T-cell (primary cell): ENCODE measurements at regions not wholly inside any gene's neighbourhood (a gene's known extent, or its start where the extent isn't known, plus 50 kb on each side); places are given as distances from the start of the nearest gene placed in this dataset.
"Not testable (repeated sequence)": the region's sequence is repeated elsewhere in the genome, so short reads cannot be mapped to it uniquely, and the experiment has no call there.

Source experiments
- ATAC-seq, 4 experiments: fragments of 200-7000 bp in 3 of 4; fragments of 150-1000 bp in 1 of 4; cut with Tn5 transposase; replicated peaks in 1 of 4; 1 replicate in 3 of 4; 2 replicates in 1 of 4; pipeline ENCODE4 v1.10.0; 2021; ENCODE audit warnings: moderate library complexity in 3 of 4, mild to moderate bottlenecking in 2 of 4, moderate number of reproducible peaks in 1 of 4
- CTCF ChIA-PET, 2 donors: fragments of 300-600 bp; sonication (Branson Sonifier 250); formaldehyde crosslinking; loops; one replicate each; lab custom pipeline; 2022; ENCODE audit warnings: antibody characterized with exemption in 2 of 2; lab: Charles Lee
- POLR2A ChIA-PET, 2 donors: fragments of 300-600 bp; sonication (Branson Sonifier 250); formaldehyde crosslinking; loops; one replicate each; lab custom pipeline; 2022; ENCODE audit warnings: antibody characterized with exemption in 2 of 2; lab: Charles Lee
- DNase-seq, 35 experiments: peaks; one replicate each; pipeline versions ENCODE4 v3.0.0 to v3.0.0-alpha.2; 2013 to 2023
- H3K27ac ChIP-seq: one replicate; pipeline ENCODE4 v1.5.1; 2013; ENCODE audit warnings: low read length
- H3K27me3 ChIP-seq, 2 experiments: replicated peaks in 1 of 2; 1 replicate in 1 of 2; 2 replicates in 1 of 2; pipeline versions ENCODE4 v1.6.1 to v1.7.0; 2013; ENCODE audit warnings: low read length in 1 of 2, mixed read lengths in 1 of 2; ENCODE audit not compliant: control insufficient read depth in 2 of 2, insufficient read depth in 2 of 2; ENCODE audit errors: extremely low read depth in 1 of 2
- H3K36me3 ChIP-seq, 2 donors: 1 replicate in 1 of 2; 2 replicates in 1 of 2; pipeline versions ENCODE4 v1.6.1 to v1.7.0; 2013; ENCODE audit warnings: low read length in 1 of 2; ENCODE audit not compliant: control insufficient read depth in 2 of 2, insufficient read depth in 1 of 2; ENCODE audit errors: extremely low read depth in 1 of 2
- H3K4me1 ChIP-seq, 2 experiments: 1 replicate in 1 of 2; 2 replicates in 1 of 2; pipeline versions ENCODE4 v1.6.1 to v1.7.0; 2013; ENCODE audit warnings: low read length in 2 of 2, mixed read lengths in 1 of 2; ENCODE audit not compliant: insufficient read depth in 2 of 2, control insufficient read depth in 1 of 2; ENCODE audit errors: extremely low read depth in 1 of 2
- H3K4me3 ChIP-seq, 2 donors: 1 replicate in 1 of 2; 2 replicates in 1 of 2; pipeline versions ENCODE4 v1.5.1 to v1.7.0; 2013; ENCODE audit warnings: mild to moderate bottlenecking in 2 of 2, low read length in 1 of 2, moderate library complexity in 1 of 2; ENCODE audit not compliant: control insufficient read depth in 1 of 2; ENCODE audit errors: extremely low read depth in 1 of 2
- H3K9me3 ChIP-seq: 2 replicates; pipeline ENCODE4 v1.7.0; 2013
- H3K27ac Mint-ChIP-seq, 2 donors: one replicate each; pipeline ENCODE4 v1.8.0; 2020 to 2021; ENCODE audit warnings: mild to moderate bottlenecking in 2 of 2, mixed read lengths in 2 of 2
- H3K27me3 Mint-ChIP-seq, 2 donors: one replicate each; pipeline ENCODE4 v1.8.0; 2021 to 2022; ENCODE audit warnings: mixed read lengths in 2 of 2
- H3K36me3 Mint-ChIP-seq: one replicate; pipeline ENCODE4 v1.8.0; 2021; ENCODE audit warnings: mixed read lengths
- H3K4me1 Mint-ChIP-seq, 3 donors: one replicate each; pipeline ENCODE4 v1.8.0; 2020 to 2022; ENCODE audit warnings: mixed read lengths in 3 of 3, mild to moderate bottlenecking in 1 of 3
- H3K4me3 Mint-ChIP-seq, 3 donors: one replicate each; pipeline ENCODE4 v1.8.0; 2020 to 2022; ENCODE audit warnings: mild to moderate bottlenecking in 3 of 3, mixed read lengths in 3 of 3, moderate library complexity in 3 of 3
- H3K9me3 Mint-ChIP-seq, 3 donors: one replicate each; pipeline ENCODE4 v1.8.0; 2020 to 2022; ENCODE audit warnings: mixed read lengths in 3 of 3
- WGBS: methylation state at CpG from one replicate; pipeline ENCODE4 v1.1.5; 2013; ENCODE audit warnings: missing lambda C conversion rate; ENCODE audit not compliant: insufficient coverage; 5-methylcytosine and 5-hydroxymethylcytosine counted together

DNA sequence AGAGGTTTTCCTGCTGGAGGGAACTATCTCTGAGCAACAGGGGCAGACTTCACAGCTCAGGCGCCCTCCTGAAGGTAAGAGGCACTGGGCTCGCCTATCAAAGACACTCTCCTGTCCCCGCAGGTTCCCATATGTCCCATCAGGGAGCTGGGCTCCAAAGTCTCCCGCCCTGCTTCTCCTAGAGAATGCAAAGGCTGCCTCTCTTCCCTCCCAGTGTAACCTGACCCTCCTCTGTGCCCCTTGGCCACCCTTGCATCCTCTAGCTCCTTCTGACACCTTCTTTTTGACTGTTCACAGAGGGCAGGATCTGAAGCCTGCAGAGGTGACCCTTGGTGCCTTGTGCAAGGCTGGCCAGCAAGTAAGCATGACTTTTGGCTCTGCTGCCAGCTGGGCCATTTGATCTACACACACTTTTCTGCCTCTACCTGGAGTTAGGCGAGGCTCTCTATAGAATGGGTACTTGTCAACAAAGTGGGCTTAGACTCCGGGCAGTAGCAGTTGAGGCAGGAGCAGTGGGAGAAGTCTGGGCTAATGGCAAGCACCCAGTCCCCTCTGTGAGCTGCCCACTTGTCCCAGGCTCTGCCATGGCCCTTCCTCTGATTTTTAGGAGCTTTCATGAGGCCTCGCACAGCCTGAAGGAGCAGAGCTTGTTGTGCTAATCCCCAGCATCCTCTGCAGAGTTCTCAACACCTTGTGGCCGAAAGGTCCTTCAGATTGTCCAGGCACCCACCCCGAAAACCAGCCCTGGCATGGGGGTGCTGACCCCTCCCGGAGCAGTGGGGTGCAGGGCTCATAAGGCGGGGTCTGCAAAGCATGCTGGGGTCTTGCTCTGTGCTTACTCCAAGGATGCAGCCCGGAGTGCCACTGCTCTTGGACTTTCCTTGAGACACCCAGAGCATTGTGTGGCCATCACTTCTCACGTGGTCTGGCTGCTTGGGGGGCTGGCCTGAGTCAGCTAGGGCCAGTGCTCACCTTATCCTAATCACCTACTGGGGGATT, 122.9 kb downstream of the METRNL start:
- no peak overlapping the region for H3K4me3 ChIP-seq
- Mint-ChIP-seq H3K9me3 (no peaks in the 10 kb centered on the region), H3K4me3 (no peak overlapping the region), H3K4me1 (peaks cover 30 to 44% (median 36%) of the 10 kb centered on the region in 3 donors), H3K27ac (peak overlapping the region; percentile 44 to 66), H3K36me3 (no peaks in the 10 kb centered on the region), H3K27me3 (no peaks in the 10 kb centered on the region)
- H3K27ac ChIP-seq = no peak overlapping the region
- ATAC-seq (no peak), DNase-seq (peak in 4 of 35 experiments; percentile 0 to 21 (median 7))
- CTCF ChIA-PET = no interaction called here
- H3K36me3 ChIP-seq = no peaks in the 10 kb centered on the region
- H3K9me3 ChIP-seq = no peaks in the 10 kb centered on the region
- 84% methylated on average over 11 of the region's 13 CpGs for WGBS
- H3K27me3 ChIP-seq = peaks cover 0 to 12% of the 10 kb centered on the region in 2 experiments
- POLR2A ChIA-PET = no interaction called here
- peaks cover 10 to 50% of the 10 kb centered on the region in 2 experiments for H3K4me1 ChIP-seq

DNA sequence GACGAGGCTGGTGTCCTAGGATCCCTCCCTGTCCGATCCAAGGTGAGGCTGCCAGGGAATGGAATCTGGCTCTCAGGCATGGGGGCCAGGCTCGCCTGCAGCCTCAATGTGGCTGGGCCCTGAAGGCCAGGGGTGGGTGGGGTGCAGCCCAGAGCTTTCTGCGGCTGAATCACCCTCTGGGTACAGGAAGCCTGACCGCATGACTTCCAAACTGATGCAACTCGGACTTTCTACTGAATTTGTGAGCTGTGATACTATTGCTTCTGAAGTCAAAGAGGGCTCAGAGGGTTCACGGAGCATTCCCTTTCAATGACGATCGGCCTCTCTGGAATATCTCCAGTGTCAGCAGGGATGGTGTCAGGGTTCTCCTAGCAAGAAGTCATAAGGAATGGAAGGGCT, 123.7 kb downstream of the METRNL start:
- Mint-ChIP-seq H3K36me3 (no peaks in the 10 kb centered on the region), H3K9me3 (no peaks in the 10 kb centered on the region), H3K4me3 (no peak overlapping the region), H3K4me1 (peaks cover 30 to 44% (median 34%) of the 10 kb centered on the region in 3 donors), H3K27ac (no peak overlapping the region), H3K27me3 (no peaks in the 10 kb centered on the region)
- DNase-seq (peak in 5 of 35 experiments; percentile 0 to 42 (median 17)), ATAC-seq (no peak)
- no peak overlapping the region for H3K4me3 ChIP-seq
- WGBS = 95% methylated on average over 9 of the region's 9 CpGs
- peaks cover 0 to 12% of the 10 kb centered on the region in 2 experiments for H3K27me3 ChIP-seq
- H3K4me1 ChIP-seq = peaks cover 10 to 51% of the 10 kb centered on the region in 2 experiments
- ChIA-PET CTCF (no interaction called here), POLR2A (no interaction called here)
- no peak overlapping the region for H3K27ac ChIP-seq
- H3K36me3 ChIP-seq = no peaks in the 10 kb centered on the region
- H3K9me3 ChIP-seq = no peaks in the 10 kb centered on the region

DNA sequence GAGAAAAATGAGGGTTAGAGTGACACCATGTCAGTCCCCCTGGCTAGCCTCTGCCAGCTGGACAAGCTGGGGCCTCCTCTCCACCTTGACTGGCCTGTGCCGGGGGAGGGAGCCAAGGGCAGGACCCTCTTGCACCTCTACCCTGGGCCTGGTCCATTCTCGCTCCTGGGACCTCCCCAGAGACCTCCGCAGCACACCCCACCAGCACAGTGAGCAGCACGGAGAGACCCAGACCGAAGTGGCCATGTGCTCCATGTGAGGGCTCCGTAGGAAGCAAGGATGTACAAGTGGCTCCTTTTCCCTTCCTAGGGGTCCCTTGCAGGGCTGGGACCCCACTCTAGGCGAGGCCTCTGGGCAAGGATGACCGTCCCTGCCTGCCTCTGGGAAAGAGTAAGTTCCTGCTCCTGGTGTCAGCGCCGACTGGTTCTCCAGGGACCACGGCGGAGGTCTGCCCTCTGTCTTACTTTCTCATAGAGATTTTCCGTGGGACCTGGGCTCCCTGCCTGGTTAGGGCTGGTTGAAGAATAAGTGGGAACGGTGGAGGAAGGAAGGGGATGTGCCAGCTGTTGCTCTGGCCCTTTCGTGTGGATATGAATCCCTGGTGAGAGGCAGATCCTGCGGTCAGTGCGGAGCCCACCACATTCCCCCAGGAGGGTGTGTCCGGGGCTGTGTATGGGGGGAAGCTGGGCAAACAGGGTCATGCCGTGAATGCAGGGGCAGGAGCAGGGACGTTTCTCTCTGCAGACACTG, 124.2 kb downstream of the METRNL start:
- Mint-ChIP-seq H3K27me3 (no peaks in the 10 kb centered on the region), H3K27ac (no peak overlapping the region), H3K9me3 (no peaks in the 10 kb centered on the region), H3K4me1 (peaks cover 29 to 39% (median 30%) of the 10 kb centered on the region in 3 donors), H3K36me3 (no peaks in the 10 kb centered on the region), H3K4me3 (no peak overlapping the region)
- Histone ChIP-seq H3K4me1 (peaks cover 10 to 46% of the 10 kb centered on the region in 2 experiments), H3K36me3 (no peaks in the 10 kb centered on the region), H3K4me3 (no peak overlapping the region), H3K27me3 (peaks cover 0 to 10% of the 10 kb centered on the region in 2 experiments), H3K27ac (no peak overlapping the region), H3K9me3 (no peaks in the 10 kb centered on the region)
- ChIA-PET CTCF (interaction anchor here in 1 of 2 donors (0.6 kb wide), 1 partner anchor 422 kb away, joined by 4 read pairs; no protein-coding TSS in a partner anchor), POLR2A (no interaction called here)
- ATAC-seq = no peak
- WGBS = 92% methylated on average over 13 of the region's 20 CpGs
- peak in 4 of 35 experiments; percentile 0 to 19 (median 5) for DNase-seq

DNA sequence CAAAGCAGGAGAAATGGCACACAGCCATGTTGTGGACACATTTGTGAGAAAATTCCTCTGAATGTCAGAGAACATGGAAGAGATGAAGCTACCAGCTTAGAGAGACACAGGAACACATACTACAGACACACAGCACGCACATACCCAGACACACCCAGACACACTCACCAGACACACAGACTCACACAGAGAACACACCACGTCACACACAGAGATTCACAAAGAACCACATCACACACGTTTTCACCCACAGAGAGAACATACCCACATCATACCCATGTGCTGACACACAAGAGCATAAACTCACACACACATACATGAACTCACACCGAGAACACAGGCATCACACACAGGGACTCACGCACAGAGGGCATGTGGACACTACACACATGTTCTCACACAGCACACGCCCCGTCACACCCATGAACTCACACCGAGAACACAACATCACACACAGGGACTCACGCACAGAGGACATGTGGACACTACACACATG, 124.9 kb downstream of the METRNL start:
- Histone ChIP-seq H3K27ac (no peak overlapping the region), H3K27me3 (peaks cover 0 to 5% of the 10 kb centered on the region in 2 experiments), H3K4me1 (peaks cover 9 to 40% of the 10 kb centered on the region in 2 experiments), H3K4me3 (no peak overlapping the region), H3K36me3 (no peaks in the 10 kb centered on the region), H3K9me3 (no peaks in the 10 kb centered on the region)
- H3K9me3 Mint-ChIP-seq = no peaks in the 10 kb centered on the region
- ATAC-seq = no peak
- H3K27me3 Mint-ChIP-seq = no peaks in the 10 kb centered on the region
- H3K4me1 Mint-ChIP-seq = peaks cover 23 to 34% (median 24%) of the 10 kb centered on the region in 3 donors
- WGBS = 74% methylated on average over 3 of the region's 9 CpGs
- H3K4me3 Mint-ChIP-seq = no peak overlapping the region
- CTCF ChIA-PET = interaction anchor here in 1 of 2 donors (0.6 kb wide), 1 partner anchor 422 kb away, joined by 4 read pairs; no protein-coding TSS in a partner anchor
- no peak overlapping the region for H3K27ac Mint-ChIP-seq
- POLR2A ChIA-PET = no interaction called here
- DNase-seq = peak in 5 of 35 experiments; percentile 1 to 26 (median 7)
- no peaks in the 10 kb centered on the region for H3K36me3 Mint-ChIP-seq

DNA sequence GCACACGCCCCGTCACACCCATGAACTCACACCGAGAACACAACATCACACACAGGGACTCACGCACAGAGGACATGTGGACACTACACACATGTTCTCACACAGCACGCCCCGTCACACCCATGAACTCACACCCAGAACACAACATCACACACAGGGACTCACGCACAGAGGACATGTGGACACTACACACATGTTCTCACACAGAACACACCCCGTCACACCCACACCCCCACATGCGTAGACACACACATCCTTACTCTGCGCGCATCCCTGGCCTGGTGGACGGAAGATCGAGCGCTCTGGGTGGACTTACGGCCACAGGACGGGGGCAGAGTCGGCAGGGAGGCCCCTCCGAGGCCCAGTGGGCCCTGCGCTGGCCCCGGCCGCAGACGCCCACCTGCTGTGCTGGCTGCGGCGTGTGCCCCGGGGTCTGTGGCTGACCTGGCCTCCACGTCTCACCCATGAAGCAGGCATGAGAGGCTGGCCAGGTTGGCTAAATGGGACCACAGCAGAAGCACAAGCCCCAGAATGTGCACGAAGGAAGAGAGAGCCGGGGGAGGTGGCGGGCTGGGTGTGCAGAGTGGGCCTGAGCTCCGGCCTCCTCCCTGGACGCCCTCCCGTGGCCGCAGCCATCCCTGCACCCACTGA, 125.5 kb downstream of the METRNL start:
- WGBS = no CpG with 5 or more reads among the region's 33 CpGs
- H3K36me3 ChIP-seq, H3K27ac ChIP-seq, H3K27ac Mint-ChIP-seq, CTCF ChIA-PET, H3K27me3 ChIP-seq, H3K36me3 Mint-ChIP-seq, H3K4me3 Mint-ChIP-seq, H3K27me3 Mint-ChIP-seq, POLR2A ChIA-PET, H3K9me3 Mint-ChIP-seq, H3K9me3 ChIP-seq, H3K4me3 ChIP-seq, ATAC-seq: not testable (repeated sequence)
- peaks cover 17 to 28% (median 18%) of the 10 kb centered on the region in 3 donors for H3K4me1 Mint-ChIP-seq
- peaks cover 5 to 34% of the 10 kb centered on the region in 2 experiments for H3K4me1 ChIP-seq
- peak in 4 of 35 experiments; percentile 0 to 9 (median 4) for DNase-seq
